ENCODE measurements at regions not wholly inside any gene's neighbourhood (a gene's known extent, or its start where the extent isn't known, plus 50 kb on each side); places are given as distances from the start of the nearest gene placed in this dataset.

DNA sequence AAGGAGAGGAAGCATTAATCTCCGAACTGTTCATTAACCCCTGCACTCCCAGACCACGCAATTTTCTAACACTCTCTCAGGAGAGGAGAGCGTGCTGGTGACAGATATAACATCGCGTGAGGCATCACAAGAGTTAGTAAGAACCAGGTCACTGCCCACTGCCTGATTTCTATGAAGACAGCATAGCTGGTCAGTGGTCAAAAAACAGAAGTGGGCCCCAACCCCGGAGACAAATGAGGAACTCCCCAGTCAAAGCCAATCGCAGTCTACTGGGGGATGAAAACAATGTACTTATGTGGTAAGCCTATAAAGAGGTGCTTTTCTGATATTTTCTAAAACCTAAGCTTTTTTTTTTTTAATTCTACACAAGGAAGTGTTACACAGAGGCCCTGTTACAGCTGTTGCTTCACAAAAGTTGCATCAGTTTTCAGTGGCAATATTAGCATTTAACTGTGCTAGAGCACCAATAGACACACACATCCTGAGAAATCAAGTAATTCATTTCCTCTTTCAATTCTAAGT, 231.8 kb upstream of the IRF2BP2 start:
- Histone ChIP-seq H4K20me1 (ENCODE audit: insufficient read depth) (no peaks in the 10 kb centered on the region), H3K27ac (ENCODE audit: low read depth, low read length) (no peak overlapping the region)
- TF ChIP-seq, protein P1, sequence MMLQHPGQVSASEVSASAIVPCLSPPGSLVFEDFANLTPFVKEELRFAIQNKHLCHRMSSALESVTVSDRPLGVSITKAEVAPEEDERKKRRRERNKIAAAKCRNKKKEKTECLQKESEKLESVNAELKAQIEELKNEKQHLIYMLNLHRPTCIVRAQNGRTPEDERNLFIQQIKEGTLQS (IDR thresholded peaks at IDR 0.05): no peak
- no peak for TF ChIP-seq EZH2 (IDR thresholded peaks at IDR 0.05)
- TF ChIP-seq, protein P2, sequence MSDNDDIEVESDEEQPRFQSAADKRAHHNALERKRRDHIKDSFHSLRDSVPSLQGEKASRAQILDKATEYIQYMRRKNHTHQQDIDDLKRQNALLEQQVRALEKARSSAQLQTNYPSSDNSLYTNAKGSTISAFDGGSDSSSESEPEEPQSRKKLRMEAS (IDR thresholded peaks at IDR 0.05): no peak
- no peak for TF ChIP-seq ELF1 (IDR thresholded peaks at IDR 0.05; ENCODE audit: borderline replicate concordance, low read depth)
- no peak for TF ChIP-seq POLR2A (IDR thresholded peaks at IDR 0.05; ENCODE audit: borderline replicate concordance, extremely low read depth, insufficient read depth, insufficient read length)
- no peak for TF ChIP-seq SP1 (IDR thresholded peaks at IDR 0.05; ENCODE audit: low read depth)
- no peak for TF ChIP-seq ZNF274 (IDR thresholded peaks at IDR 0.05; ENCODE audit: low read depth, low read length)
- TF ChIP-seq TCF7L2 (IDR thresholded peaks at IDR 0.05; ENCODE audit: borderline replicate concordance, extremely low read depth, insufficient read depth, insufficient read length): no peak
- no peak for TF ChIP-seq SRF (IDR thresholded peaks at IDR 0.05; ENCODE audit: low read depth)
- TF ChIP-seq CEBPB (IDR thresholded peaks at IDR 0.05; ENCODE audit: low read depth): no peak
- TF ChIP-seq, protein P3, sequence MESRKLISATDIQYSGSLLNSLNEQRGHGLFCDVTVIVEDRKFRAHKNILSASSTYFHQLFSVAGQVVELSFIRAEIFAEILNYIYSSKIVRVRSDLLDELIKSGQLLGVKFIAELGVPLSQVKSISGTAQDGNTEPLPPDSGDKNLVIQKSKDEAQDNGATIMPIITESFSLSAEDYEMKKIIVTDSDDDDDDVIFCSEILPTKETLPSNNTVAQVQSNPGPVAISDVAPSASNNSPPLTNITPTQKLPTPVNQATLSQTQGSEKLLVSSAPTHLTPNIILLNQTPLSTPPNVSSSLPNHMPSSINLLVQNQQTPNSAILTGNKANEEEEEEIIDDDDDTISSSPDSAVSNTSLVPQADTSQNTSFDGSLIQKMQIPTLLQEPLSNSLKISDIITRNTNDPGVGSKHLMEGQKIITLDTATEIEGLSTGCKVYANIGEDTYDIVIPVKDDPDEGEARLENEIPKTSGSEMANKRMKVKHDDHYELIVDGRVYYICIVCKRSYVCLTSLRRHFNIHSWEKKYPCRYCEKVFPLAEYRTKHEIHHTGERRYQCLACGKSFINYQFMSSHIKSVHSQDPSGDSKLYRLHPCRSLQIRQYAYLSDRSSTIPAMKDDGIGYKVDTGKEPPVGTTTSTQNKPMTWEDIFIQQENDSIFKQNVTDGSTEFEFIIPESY (IDR thresholded peaks at IDR 0.05; ENCODE audit: extremely low read depth, insufficient replicate concordance, low read length): no peak
- TF ChIP-seq POLR2AphosphoS5 (IDR thresholded peaks at IDR 0.05; ENCODE audit: low read depth, low read length): no peak
- TF ChIP-seq EZH2phosphoT487 (IDR thresholded peaks at IDR 0.05; ENCODE audit: borderline replicate concordance): no peak

More for the DNA sequence above, 231.8 kb upstream of the IRF2BP2 start:
- ChIA-PET RAD21 (ENCODE audit: low non-redundant PET in 1 of 2, low total read pairs in 2 of 2, uncharacterized antibody in 2 of 2, unreplicated experiment in 2 of 2) (no interaction called here), CTCF (no interaction called here), POLR2A (no interaction called here)
- Histone ChIP-seq H3K9ac (ENCODE audit: low read length) (no peak overlapping the region), H3K9me2 (ENCODE audit: insufficient read depth) (no peaks in the 10 kb centered on the region), H3K9me3 (ENCODE audit: control insufficient read depth in 1 of 2, insufficient read depth in 1 of 2, low read depth in 1 of 2, low read length in 2 of 2) (no peaks in the 10 kb centered on the region), H2AFZ (ENCODE audit: low read depth, low read length, poor library complexity, severe bottlenecking) (no peak overlapping the region), H3K79me2 (ENCODE audit: insufficient read depth, low read length) (no peaks in the 10 kb centered on the region), H3K4me3 (replicated peaks in 1 of 2; ENCODE audit: low read depth in 1 of 2, low read length in 2 of 2) (no peak overlapping the region), H3K4me2 (ENCODE audit: low read length) (no peak overlapping the region), H3K36me3 (ENCODE audit: control insufficient read depth in 1 of 2, insufficient read depth in 2 of 2, low read length in 2 of 2) (no peaks in the 10 kb centered on the region), H3K27me3 (ENCODE audit: insufficient read depth, low read length) (peaks cover 4% of the 10 kb centered on the region; the same call in 1 of the 2 replicates), H3K4me1 (ENCODE audit: control insufficient read depth in 1 of 2, insufficient read depth in 2 of 2, low read length in 2 of 2) (peaks cover 0 to 13% of the 10 kb centered on the region in 2 experiments; a peak in 2 of 4 replicates)
- no TSS peak for BruUV-seq (replicated peaks)
- intact Hi-C loops (cut with micrococcal nuclease): no loop called here
- ATAC-seq: no peak
- DNase-seq (ENCODE audit: low read depth, low spot score): no peak
